Neural cell (in vitro differentiated cells): ENCODE measurements at regions not wholly inside any gene's neighbourhood (a gene's known extent, or its start where the extent isn't known, plus 50 kb on each side); places are given as distances from the start of the nearest gene placed in this dataset.

ENCODE experiments used
- POLR2AphosphoS5 ChIP-seq: IDR thresholded peaks from 2 replicates; pipeline ENCODE4 v1.6.1; 2012
- TF ChIP-seq, protein P1 (sequence below): fragments of 450-650 bp; IDR thresholded peaks from 2 replicates; pipeline ENCODE4 v1.5.1; 2014; ENCODE audit warnings: antibody characterized with exemption, mild to moderate bottlenecking, moderate library complexity; ENCODE audit not compliant: poor library complexity, severe bottlenecking
- TF ChIP-seq, protein P2 (sequence below): IDR thresholded peaks from 2 replicates; pipeline ENCODE4 v1.6.1; 2012; ENCODE audit warnings: borderline replicate concordance

DNA sequence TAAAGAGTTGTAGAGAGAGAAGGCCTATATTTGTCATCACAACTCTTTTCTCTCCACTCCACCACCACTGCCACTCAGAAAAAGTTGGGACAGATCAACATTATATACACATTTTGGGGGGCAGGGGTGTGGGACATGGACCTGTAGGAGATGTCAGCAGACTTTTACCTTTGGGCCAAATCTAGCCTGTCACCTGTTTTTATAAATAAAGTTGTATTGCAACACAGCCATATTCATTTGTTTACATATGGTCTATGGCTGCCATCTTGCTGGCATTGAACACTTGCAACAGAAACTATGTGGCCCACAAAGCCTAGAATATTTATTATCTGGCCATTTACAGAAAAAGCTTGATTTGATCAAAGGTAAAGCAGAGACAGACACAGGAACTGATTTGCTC lies 250.7 kb downstream of the BTG1 start:
- TF ChIP-seq POLR2AphosphoS5: no peak
- TF ChIP-seq, protein P1, sequence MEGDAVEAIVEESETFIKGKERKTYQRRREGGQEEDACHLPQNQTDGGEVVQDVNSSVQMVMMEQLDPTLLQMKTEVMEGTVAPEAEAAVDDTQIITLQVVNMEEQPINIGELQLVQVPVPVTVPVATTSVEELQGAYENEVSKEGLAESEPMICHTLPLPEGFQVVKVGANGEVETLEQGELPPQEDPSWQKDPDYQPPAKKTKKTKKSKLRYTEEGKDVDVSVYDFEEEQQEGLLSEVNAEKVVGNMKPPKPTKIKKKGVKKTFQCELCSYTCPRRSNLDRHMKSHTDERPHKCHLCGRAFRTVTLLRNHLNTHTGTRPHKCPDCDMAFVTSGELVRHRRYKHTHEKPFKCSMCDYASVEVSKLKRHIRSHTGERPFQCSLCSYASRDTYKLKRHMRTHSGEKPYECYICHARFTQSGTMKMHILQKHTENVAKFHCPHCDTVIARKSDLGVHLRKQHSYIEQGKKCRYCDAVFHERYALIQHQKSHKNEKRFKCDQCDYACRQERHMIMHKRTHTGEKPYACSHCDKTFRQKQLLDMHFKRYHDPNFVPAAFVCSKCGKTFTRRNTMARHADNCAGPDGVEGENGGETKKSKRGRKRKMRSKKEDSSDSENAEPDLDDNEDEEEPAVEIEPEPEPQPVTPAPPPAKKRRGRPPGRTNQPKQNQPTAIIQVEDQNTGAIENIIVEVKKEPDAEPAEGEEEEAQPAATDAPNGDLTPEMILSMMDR: no peak
- TF ChIP-seq, protein P2, sequence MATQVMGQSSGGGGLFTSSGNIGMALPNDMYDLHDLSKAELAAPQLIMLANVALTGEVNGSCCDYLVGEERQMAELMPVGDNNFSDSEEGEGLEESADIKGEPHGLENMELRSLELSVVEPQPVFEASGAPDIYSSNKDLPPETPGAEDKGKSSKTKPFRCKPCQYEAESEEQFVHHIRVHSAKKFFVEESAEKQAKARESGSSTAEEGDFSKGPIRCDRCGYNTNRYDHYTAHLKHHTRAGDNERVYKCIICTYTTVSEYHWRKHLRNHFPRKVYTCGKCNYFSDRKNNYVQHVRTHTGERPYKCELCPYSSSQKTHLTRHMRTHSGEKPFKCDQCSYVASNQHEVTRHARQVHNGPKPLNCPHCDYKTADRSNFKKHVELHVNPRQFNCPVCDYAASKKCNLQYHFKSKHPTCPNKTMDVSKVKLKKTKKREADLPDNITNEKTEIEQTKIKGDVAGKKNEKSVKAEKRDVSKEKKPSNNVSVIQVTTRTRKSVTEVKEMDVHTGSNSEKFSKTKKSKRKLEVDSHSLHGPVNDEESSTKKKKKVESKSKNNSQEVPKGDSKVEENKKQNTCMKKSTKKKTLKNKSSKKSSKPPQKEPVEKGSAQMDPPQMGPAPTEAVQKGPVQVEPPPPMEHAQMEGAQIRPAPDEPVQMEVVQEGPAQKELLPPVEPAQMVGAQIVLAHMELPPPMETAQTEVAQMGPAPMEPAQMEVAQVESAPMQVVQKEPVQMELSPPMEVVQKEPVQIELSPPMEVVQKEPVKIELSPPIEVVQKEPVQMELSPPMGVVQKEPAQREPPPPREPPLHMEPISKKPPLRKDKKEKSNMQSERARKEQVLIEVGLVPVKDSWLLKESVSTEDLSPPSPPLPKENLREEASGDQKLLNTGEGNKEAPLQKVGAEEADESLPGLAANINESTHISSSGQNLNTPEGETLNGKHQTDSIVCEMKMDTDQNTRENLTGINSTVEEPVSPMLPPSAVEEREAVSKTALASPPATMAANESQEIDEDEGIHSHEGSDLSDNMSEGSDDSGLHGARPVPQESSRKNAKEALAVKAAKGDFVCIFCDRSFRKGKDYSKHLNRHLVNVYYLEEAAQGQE: no peak
